ENCODE measurements at regions not wholly inside any gene's neighbourhood (a gene's known extent, or its start where the extent isn't known, plus 50 kb on each side); places are given as distances from the start of the nearest gene placed in this dataset.

GRCh38 chr15:70293591-70294470 is 196.1 kb upstream of the TLE3 start:
- DNase-seq: no peak

- no peak for DNase-seq
Measured at GRCh38 chr15:70293138-70293537, 195.4 kb upstream of the TLE3 start.

- no peak for DNase-seq
Measured at GRCh38 chr15:70292076-70292760, 194.5 kb upstream of the TLE3 start.

- DNase-seq: no peak
Measured at GRCh38 chr15:70291305-70292075, 193.8 kb upstream of the TLE3 start.

- DNase-seq: no peak
Measured at GRCh38 chr15:70290708-70291107, 193.0 kb upstream of the TLE3 start.

- DNase-seq: no peak
Measured at GRCh38 chr15:70289191-70289955, 191.7 kb upstream of the TLE3 start.

GRCh38 chr15:70286113-70286806 is 188.5 kb upstream of the TLE3 start:
- DNase-seq: no peak

- no peak for DNase-seq
Measured at GRCh38 chr15:70284438-70285214, 186.9 kb upstream of the TLE3 start.

- no peak for DNase-seq
Measured at GRCh38 chr15:70283511-70283910, 185.8 kb upstream of the TLE3 start.

- no peak for DNase-seq
Measured at GRCh38 chr15:70281811-70282307, 184.1 kb upstream of the TLE3 start.

GRCh38 chr15:70281261-70281810 is 183.6 kb upstream of the TLE3 start:
- DNase-seq: no peak

GRCh38 chr15:70280781-70281180 is 183.1 kb upstream of the TLE3 start:
- DNase-seq: no peak

- DNase-seq: no peak
Measured at GRCh38 chr15:70279096-70279495, 181.4 kb upstream of the TLE3 start.

- no peak for DNase-seq
Measured at GRCh38 chr15:70278644-70279043, 180.9 kb upstream of the TLE3 start.

- no peak for DNase-seq
Measured at GRCh38 chr15:70277556-70277955, 179.8 kb upstream of the TLE3 start.

- DNase-seq: no peak
Measured at GRCh38 chr15:70276401-70276800, 178.7 kb upstream of the TLE3 start.

GRCh38 chr15:70275461-70276138 is 177.9 kb upstream of the TLE3 start:
- no peak for DNase-seq

GRCh38 chr15:70274908-70275307 is 177.2 kb upstream of the TLE3 start:
- DNase-seq: no peak

- no peak for DNase-seq
Measured at GRCh38 chr15:70274255-70274880, 176.7 kb upstream of the TLE3 start.

GRCh38 chr15:70273808-70274207 is 176.1 kb upstream of the TLE3 start:
- DNase-seq: no peak
